Activated CD4-positive, alpha-beta T cell treated with anti-CD3 and anti-CD28 coated beads, Interleukin-2, amount 50 U/mL, for 4 hours (primary cell): ENCODE measurements at regions not wholly inside any gene's neighbourhood (a gene's known extent, or its start where the extent isn't known, plus 50 kb on each side); places are given as distances from the start of the nearest gene placed in this dataset.

Experiments
- DNase-seq, 2 experiments: peaks; one replicate each; pipeline ENCODE4 v3.0.0-alpha.2; 2020

DNA sequence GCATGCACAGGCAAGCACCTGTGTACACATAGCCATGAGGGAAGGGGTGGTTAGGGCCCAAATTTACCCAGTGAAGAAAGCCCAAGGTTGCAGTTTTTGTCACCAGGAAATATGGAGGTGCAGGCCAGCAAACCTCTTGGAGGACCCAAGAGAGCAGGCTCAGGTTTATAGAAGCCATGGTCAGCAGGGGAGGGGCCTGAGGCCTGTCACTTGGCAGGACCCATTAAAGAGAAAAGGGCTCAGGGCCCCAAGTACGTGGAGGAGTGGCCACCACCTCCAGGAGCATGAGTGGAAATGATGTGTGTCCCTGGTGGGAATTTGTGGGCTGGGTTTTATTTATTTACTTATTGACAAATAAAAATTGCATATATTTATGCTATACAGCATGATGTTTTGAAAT, 192.9 kb downstream of the HAUS1 start:
- no peak for DNase-seq

DNA sequence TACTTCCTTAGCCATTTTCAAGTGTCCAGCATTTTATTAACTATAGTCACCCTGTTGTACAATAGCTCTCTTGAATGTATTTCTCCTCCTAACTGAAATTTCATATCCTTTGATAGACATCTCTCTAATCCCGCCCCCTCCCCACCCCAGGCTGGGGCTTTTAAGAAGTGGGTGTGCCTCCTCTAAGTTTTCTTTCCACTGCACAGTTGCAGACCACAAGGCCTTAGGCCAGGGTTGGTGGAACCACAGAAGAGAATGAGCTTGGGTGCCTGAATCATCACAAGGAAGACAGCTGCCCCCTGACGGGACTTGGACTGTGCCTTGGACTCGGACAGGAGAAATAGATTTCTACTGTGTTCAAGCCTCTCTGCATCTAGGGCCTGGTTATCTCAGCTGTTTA, 193.4 kb downstream of the HAUS1 start:
- no peak for DNase-seq

DNA sequence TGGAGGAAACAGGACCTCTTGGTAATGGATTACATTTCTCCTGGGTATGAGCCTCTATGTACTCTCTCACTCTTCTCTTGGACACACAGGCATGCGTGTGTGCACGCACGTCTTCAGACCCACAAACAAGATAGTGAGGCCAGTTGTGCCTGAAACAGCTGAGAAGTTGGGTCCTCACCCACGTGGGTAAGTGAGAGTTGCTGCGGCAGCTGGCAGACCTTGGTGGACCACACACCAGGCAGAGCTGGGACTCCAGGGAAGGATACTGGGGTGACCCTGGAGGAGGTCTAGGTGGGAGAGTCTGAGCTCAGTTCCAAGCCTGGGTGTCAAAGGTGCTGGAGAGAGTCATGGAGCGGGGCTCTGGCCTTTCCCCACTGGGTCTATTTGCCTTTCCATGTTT, 194.3 kb downstream of the HAUS1 start:
- no peak for DNase-seq

DNA sequence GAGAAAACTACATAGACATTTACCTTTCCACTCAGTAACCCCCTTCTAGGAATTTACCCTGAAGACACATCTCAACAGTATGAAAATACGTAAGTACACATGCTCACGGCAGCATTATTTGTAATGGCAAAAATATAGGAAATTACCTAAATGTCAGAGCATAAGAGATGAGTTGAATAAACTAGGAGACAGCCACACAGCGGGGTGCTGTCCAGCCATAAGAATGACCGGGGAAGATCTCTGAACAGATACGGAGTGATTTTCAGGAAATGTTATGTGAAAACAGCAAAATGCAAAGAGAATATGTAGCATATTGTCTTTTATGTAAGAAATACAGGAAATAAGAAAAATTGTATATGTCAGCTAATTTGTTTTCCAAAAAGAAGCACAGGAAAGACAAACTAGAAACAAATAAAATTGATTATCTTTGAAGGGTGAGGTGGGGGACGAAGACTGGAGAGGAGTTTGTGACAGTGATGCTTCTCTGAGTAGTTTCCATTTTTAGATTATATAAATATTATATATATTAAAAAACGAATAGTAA, 195.4 kb downstream of the HAUS1 start:
- no peak for DNase-seq

DNA sequence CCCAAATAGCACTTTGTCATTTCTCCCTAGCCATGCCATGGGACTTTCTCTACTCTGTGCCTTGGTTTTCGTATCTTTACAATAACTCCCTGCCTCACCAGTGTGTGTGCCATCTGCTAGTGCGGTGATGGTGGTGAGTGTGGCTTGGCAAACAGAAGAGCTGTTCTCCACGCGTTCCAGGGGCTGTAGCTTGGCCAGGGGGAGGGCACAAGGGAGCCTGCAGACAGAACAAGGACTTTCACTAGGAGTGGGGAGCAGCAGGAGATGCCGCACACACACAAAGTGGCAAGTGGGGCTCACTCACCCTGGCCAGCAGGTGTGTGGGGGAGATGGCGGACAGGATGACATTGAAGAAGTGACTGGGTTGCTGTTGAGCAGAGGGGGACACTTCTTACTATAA, 196.9 kb downstream of the HAUS1 start:
- no peak for DNase-seq

DNA sequence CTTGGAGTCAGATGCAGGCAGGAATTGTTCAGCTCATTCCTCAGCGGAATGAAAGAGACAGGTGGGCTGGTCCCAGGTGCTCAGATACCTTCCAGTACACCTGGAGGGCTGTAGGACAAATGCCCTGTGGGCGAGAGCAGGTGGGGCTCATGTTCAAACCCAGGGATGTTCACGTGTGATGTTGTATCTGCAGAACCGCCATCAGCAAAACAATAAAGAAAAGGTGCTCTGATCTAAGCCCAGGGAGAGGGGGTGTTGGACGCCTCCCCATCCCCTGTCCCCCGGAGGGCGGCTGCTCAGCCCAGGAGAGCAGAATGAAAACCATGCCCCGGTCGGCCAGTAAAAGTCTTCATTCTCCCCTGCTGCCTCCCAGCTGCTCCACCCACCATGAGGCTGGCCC, 197.4 kb downstream of the HAUS1 start:
- no peak for DNase-seq

DNA sequence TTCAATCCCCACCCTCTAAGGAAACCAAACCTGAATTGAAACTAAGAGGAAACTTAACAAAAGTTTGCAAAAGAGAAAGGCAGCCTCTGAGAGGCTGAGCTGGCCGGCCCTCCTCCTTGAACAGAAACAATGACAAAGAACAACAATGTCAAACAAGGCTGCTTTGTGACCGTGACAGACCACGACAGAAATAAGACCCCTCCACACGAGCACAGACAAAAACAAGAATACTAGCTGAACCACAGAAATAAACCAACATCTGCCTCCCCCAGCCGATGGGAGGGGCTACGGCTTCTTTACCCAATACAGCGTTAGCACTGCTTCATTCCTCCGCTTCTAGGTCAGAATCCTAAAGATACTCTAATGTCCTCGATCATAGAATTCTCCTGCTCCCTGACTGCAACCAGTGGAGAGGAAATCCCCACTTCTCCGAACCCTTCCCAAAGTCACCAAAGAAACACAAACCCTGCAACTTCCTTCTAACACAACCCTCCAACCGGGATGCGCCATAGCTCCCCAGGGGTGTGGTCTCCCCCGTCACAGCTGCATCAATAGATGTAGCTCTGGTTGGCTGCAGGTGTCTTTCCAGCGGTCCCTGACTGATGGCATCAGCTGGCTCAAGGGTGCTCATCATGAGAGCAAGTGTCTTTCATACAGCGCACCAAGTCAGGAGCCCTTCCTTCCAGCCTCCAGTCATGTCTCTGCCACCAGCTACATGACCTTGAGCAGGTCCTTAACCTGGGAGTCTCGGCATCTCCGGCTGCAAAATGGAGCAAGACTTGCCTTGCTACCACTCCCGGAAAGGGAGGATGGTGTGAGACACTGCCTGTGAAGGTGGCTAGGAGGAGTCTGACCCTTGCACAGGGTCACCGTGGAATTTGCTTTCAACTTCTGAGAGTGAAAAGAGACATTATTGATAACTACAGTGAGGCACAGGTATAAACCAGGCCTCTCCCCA, 198.6 kb downstream of the HAUS1 start:
- DNase-seq = no peak

DNA sequence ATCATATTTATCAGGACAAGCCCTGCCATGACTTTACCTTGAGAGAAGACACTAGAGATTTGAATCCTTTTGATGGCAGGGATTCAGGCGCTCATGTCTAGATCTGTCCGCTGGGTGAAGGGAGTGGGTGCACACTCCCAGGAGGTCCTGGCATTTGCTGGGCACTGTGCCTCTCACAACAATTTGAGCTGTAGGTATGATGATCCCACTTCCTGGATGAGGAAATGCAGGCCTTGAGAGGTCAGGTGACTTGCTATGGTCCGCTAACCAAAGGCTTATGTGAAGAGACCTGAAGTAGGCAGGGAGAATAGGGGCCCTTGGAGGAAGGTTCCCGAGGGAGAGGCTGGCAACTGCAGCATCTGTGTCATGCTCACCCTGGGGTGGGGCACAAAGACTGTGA, 206.1 kb downstream of the HAUS1 start:
- DNase-seq = no peak

DNA sequence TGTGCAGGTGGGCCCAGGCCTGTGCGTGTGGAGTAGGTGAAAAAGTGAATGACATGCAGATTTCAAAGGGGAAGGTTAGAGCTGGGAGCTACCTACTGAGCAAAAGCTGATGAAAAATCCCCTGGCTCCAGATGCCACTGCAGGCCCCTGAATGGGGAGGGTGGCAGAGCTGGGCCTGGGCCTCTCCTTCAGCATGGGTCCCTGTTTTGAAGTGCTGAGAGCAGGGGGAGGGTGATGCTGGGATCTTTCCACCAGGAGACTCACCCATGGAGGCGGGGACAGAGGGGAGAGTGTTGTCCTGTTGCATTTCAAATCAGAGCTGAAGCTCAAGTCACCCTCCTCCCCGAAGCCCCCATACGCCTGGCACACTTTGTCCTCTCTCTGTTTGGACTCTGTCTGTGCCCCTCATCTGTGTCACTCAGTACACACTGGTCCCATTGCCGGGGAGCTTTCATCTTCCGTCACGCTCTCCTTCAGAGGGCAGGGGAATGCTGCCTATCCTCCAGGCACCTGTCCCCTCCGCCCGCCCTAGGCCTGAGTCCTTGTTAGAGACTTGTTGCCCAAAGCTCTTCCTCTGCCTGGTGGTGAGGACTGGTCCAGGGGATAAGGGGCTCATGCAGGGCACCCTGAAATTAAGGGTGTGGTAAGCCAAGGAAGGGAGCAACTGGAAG, 206.6 kb downstream of the HAUS1 start:
- no peak for DNase-seq

DNA sequence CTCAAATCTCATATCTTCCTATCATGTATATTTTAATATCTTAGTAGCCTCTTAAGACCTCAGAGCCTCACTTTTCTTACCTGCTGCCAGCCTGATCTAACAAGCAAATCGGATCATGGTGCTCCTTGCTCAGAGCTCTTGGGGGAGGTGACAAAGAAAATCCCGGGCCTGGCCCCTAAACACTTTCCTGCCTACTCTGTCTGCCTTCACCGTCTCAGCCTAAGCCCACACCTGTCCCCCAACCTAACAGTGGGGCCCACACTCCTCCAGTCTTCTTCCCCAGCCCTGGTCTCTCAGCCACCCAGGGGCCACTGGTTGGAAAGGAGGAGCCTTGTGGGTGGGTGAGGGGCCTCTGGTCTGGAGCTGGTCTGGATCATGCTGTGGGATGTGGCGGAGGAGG, 207.3 kb downstream of the HAUS1 start:
- DNase-seq = no peak

DNA sequence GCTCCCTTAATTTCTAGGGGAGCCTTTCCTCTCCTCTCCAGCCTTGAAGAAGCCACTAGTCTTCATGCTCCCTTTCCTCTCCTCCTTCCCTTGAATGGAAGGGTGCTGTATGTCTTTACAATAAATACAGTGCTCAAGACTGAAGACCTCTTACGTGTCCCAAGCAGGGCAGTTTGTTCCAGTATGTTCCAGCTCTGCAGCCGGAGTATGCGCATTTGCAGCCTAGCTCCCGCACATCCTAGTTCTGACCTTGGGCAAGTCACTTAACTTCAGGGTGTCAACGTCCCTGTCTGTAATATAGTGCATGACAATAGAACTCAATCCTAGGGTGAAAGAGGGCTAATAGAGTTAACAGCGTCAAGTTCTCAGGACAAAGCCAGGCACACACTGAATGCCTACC, 208.0 kb downstream of the HAUS1 start:
- no peak for DNase-seq

DNA sequence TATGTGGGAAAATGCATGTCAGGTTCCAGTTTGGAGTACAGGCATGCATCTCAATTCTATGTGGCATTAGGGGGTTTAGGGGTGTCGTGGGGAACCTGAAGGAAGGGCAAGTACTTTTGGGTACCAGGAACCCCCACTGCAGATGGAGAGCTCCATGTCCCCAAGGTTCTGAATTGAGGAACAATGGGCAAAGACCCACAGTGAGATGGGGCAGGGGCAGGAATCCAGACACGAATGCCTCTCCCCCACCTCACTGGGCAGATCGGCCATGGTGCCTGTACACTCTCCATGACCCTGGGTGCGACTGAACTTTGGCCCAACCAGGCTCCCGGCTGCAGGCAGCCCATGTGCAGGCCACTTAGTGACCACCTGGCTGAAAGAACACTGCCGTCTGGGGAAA, 209.3 kb downstream of the HAUS1 start:
- DNase-seq = no peak

DNA sequence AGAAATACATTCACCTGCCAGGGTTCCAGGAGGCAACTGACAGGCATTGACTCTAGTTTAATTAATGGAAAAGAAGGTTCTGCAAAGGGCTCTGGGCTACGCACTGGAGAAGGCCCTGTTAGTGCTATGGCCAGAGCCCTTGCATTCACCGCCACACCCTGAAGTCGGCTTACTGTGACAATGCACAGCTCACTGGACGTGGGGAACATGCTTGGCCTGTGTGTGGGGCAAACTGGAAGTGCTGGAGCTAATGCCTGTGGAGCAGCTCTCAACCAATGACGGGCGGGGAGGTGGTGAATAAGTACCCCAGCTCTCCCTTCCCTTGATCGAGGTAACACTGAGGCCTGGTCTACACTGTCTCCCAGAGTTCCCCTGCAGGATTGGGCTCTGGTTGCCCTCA, 209.8 kb downstream of the HAUS1 start:
- DNase-seq = no peak

DNA sequence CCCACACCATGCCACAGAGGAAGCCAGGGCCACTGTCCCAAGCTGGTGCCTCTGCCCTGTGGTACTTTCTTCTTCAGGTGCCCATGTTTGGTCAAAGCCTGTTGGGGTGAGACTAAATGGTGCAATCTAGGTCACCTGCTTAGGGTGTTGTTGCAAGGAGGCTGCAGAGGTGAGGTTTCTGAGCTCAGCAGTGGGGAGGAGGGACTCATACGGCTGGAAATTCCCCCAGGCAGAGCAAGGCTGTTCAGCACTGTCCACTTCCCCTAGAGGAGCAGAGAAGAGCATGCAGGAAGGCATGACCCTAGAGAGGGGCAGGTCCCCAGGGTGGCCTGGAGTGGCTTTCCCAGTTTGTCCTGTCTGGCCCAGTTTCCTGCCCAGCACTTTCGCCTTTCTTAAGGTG, 211.0 kb downstream of the HAUS1 start:
- no peak for DNase-seq

DNA sequence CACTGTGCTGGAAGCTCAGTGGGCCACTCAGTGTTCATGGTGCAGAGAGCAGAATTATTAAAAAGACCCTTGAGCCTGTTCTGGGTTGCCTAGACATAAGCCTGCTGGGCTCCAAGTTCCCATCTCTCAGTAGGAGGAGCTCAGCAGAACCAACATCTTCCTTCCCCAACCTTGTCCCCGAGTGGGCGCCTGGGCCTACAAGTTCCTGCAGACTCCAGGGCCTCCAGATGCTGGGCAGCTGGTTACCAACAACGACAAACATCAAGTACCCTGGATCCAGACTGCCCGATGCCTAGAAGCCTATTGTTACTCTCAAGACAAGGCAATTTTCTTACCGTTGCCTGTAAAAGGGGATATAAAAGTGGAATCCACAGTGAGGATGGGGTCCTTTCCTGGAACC, 214.2 kb downstream of the HAUS1 start:
- DNase-seq = no peak

DNA sequence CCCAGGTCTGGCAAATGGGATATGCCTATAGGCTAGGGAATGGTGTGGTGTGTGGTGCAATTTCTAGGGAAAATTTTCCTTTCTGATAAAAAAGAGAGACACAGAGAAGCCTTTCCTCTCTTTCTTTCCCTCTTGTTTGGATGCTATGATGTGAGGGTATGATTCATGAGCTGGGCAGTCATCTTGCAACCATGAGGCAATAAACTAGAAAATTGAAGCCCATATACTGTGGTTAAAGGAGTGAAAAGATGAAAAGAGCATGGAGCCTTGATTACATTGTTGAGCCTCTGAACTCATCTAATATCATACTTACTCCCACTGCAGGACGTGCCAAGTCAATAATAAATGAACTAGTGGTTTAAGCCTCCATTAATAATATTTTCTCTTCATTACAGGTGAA, 215.6 kb downstream of the HAUS1 start:
- no peak for DNase-seq

DNA sequence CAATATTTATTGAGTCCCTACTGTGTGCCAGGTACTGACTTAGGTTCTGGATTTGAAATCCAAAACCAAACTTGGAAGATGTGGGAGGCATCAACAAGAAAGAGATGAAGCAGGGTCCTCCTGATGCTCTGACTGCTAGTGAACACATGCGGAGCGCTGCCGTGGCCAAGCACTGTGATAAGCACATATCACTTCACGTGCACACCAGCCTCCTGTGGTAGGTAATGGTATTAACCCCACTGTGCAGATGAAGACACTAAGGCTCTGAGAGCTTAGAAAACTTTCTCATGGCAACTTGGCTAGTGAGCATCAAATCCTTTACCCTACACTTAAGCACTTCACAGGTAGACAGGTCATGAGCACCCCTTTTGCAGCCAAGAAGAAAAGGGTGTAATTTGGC, 216.1 kb downstream of the HAUS1 start:
- DNase-seq = no peak

DNA sequence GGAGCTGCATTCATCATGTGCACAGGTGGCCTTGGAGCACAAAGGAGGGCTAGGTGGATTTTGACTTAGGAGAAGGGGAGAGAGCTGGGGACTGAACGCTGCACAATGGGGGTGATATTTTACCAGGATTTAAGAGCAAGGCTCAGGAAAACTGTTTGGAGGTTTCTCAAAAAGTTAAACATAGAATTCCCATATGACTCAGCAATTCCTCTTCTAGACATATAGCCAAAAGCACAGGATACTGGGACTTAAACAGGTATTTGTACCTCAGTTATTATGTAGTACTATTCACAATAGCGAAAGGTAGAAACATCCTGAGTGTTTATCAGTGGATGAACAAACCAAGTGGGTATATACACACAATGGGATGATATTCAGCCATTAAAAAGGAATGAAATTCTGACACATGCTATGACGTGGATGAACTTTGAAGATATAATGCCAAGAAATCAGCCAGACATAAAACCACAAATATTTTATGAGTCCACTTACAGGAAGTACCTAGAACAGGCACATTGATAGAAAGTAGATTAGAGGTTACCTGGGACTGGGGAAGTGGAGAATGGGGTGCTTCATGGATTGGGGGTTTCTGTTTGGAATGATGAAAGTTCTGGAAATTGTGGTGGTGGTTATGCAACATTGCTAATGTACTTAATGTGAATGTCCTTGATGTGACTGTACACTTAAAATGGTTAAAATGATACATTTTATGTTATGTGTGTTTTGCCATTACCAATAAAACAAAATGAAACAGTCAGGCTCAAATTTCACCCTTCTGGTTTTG, 216.9 kb downstream of the HAUS1 start:
- no peak for DNase-seq

DNA sequence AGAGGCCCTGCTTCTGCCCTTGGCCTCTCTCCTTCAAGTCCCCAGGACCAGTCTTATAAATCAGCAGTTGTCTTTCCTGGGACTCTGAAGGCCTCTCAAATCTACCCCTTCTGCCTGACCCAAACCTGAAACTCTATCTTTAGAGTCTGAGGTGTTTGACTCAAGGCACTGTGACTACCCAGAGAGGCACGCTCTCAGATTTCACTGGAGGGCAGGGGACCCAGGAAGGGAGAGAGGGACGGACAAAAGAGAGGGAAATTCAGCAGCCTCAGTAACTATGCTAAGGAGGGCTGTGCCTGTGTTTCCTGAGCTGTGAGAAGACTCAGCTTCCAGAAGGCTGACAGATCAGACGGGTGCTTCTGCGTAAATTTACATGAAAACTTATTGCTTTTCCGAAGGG, 217.8 kb downstream of the HAUS1 start:
- no peak for DNase-seq

DNA sequence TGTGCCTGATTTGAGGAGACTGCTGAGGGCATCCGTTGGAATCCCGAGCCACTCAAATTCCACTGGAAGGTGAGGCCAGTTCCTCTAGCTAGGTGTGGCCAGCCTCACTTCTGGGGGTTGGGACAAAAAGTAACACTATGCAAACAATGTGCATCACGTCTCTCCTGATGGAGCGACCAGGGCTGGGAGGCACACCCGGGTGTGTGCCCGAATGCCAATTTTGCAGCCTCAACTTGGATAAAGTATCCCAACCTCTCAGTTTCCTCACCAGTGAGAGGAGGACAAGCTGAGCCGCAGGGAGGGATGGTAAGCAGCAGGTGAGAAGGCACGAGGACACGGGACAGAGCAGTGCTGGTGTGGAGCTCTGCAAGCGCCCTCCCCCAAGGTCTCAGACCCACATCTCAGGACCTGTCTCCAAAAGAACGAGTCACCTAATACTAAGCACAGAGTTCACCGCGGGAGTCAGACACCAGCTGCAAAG, 218.3 kb downstream of the HAUS1 start:
- DNase-seq = no peak

DNA sequence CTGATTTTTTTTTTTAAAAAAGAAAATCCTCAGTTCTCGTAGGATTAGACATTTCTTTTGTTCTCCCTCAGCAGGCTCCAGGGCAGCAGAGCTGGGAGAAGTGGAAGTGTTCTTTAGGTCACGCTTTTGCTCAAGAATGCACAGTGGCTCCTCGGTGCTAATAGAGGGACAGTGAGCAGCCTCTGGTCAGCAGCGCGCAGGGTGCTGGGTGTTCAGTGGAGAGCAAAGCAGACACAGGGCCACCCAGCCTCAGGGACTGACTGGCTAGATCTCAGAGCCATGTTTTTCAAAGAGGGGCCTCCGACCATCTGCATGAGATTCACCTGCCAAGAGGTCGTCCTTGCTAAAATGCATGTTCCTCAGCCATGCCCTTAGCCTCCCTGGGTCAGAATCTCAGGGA, 218.8 kb downstream of the HAUS1 start:
- DNase-seq = no peak

DNA sequence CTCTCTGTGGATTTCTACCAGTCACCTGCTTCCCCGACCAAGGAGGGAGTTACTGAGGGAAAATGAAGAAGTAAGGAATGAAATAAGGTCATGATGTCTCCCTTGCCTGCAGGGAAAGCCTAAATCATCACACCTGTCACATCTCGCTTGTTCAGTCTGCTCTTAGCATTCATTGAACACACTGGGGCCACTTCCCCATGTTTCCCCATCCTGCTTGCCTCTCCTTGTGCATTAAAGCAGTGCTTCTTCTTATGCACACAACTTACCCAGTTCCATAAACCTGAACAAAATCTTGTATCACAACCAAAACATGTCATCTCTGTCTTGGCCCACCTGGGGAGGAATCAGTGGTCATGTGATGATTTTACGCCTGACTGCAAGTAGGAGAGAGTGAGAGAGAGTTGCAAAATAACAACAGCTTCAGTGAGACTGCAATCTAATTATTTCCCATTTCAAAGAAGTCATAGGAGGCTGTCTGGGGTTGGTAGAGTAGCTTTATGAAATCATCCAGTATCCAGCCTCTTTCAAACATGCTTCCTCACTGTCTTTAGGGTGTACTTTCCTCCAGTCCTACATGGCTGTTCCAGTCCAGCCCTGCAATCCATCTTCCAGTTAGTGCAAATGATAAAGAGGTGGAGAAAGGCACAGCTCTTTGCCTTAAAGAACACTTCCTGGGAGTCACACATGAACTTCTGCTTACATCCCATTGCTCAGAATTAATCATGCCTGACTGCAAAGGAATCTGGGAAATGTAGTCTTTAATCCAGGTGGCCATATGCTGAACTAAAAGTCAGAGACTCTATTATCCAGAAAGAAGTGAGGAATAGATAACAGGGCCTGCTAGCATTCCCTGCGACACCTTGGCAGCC, 220.1 kb downstream of the HAUS1 start:
- DNase-seq = no peak
